ENCODE measurements at regions not wholly inside any gene's neighbourhood (a gene's known extent, or its start where the extent isn't known, plus 50 kb on each side); places are given as distances from the start of the nearest gene placed in this dataset.

- Histone ChIP-seq H3K23ac (ENCODE audit: low read length) (no peak overlapping the region), H3K18ac (ENCODE audit: low read length) (no peak overlapping the region), H2BK15ac (replicated peaks; ENCODE audit: low read depth) (no peak overlapping the region), H3K9ac (ENCODE audit: low read length) (no peak overlapping the region), H2BK120ac (ENCODE audit: low read depth, low read length) (no peak overlapping the region), H3K4me2 (ENCODE audit: low read length) (no peak overlapping the region), H4K8ac (ENCODE audit: low read depth, low read length) (no peak overlapping the region), H3K27me3 (ENCODE audit: insufficient read depth, low read length, poor library complexity) (no peaks in the 10 kb centered on the region), H3K4me1 (ENCODE audit: control insufficient read depth, low read depth, low read length) (no peaks in the 10 kb centered on the region), H3K4ac (ENCODE audit: low read depth, low read length) (no peak overlapping the region), H4K5ac (ENCODE audit: low read length) (no peak overlapping the region), H3K56ac (ENCODE audit: low read length) (no peak overlapping the region), H3K79me1 (ENCODE audit: low read length) (no peaks in the 10 kb centered on the region), H3K27ac (ENCODE audit: low read depth, low read length) (no peak overlapping the region), H3K4me3 (ENCODE audit: low read length) (no peak overlapping the region), H3K36me3 (ENCODE audit: control insufficient read depth, insufficient read depth, low read length) (no peaks in the 10 kb centered on the region), H2AK5ac (ENCODE audit: low read length) (no peak overlapping the region), H2BK5ac (ENCODE audit: low read length) (no peak overlapping the region), H3K79me2 (ENCODE audit: control insufficient read depth, insufficient read depth, low read length) (no peaks in the 10 kb centered on the region)
- no CpG with 5 or more reads among the region's 3 CpGs for WGBS (ENCODE audit: extremely low coverage, insufficient coverage, low lambda C conversion rate)
- no peak for DNase-seq
Observed at GRCh38 chr10:88033385-88033784, 170.0 kb downstream of the PTEN start.

DNA sequence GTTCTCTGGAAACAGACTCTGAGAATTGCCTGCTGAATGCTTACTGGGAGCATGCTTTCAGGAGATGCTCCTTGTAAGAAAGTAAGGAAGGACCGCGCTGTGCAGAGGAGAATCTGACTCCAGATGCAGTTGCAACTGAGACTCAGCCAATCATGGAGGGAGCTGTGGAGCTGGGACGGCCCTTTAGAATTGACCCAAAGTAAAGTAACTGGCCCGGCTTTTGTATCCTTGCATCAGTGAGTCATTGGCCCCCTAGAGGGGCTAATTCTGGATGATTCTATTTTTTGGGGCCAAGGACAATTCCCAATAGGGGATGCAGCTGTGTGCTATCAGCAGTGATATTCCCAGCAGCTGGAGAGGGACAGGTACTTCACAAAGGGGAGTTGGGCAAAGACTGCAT, 170.4 kb downstream of the PTEN start:
- Histone ChIP-seq H3K79me1 (ENCODE audit: low read length) (no peaks in the 10 kb centered on the region), H3K9ac (ENCODE audit: low read length) (no peak overlapping the region), H2BK15ac (replicated peaks; ENCODE audit: low read depth) (no peak overlapping the region), H3K27ac (ENCODE audit: low read depth, low read length) (no peak overlapping the region), H3K36me3 (ENCODE audit: control insufficient read depth, insufficient read depth, low read length) (no peaks in the 10 kb centered on the region), H3K18ac (ENCODE audit: low read length) (no peak overlapping the region), H3K4me1 (ENCODE audit: control insufficient read depth, low read depth, low read length) (no peaks in the 10 kb centered on the region), H4K5ac (ENCODE audit: low read length) (no peak overlapping the region), H2BK5ac (ENCODE audit: low read length) (no peak overlapping the region), H2AK5ac (ENCODE audit: low read length) (no peak overlapping the region), H4K8ac (ENCODE audit: low read depth, low read length) (no peak overlapping the region), H3K4ac (ENCODE audit: low read depth, low read length) (no peak overlapping the region), H3K79me2 (ENCODE audit: control insufficient read depth, insufficient read depth, low read length) (no peaks in the 10 kb centered on the region), H3K4me3 (ENCODE audit: low read length) (no peak overlapping the region), H3K56ac (ENCODE audit: low read length) (no peak overlapping the region), H3K23ac (ENCODE audit: low read length) (no peak overlapping the region), H2BK120ac (ENCODE audit: low read depth, low read length) (no peak overlapping the region), H3K27me3 (ENCODE audit: insufficient read depth, low read length, poor library complexity) (no peaks in the 10 kb centered on the region), H3K4me2 (ENCODE audit: low read length) (no peak overlapping the region)
- DNase-seq, result peak; percentile 39
- WGBS (ENCODE audit: extremely low coverage, insufficient coverage, low lambda C conversion rate), result no CpG with 5 or more reads among the region's 4 CpGs

DNA sequence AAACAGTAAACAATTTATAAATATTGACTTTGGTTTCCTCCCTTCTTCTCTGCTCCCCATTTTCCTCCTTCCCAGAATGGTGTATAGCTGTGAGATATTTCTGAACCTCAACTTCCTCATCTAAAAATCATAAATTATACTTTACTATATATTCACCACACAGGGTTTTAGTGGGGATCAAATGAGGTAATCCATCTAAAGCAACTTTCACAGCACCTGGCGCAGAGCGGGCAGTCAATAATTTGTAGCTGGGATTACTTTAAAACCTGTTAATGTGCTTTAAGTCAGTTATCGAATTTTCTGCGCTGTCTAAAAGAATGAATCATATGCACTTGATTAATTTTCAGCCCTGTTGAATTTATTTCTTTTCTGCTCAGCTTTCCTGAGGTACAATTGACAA, 172.7 kb downstream of the PTEN start:
- Histone ChIP-seq H3K4me3 (ENCODE audit: low read length) (no peak overlapping the region), H4K5ac (ENCODE audit: low read length) (no peak overlapping the region), H2BK15ac (replicated peaks; ENCODE audit: low read depth) (no peak overlapping the region), H3K27ac (ENCODE audit: low read depth, low read length) (no peak overlapping the region), H2AK5ac (ENCODE audit: low read length) (no peak overlapping the region), H2BK120ac (ENCODE audit: low read depth, low read length) (no peak overlapping the region), H3K23ac (ENCODE audit: low read length) (no peak overlapping the region), H3K18ac (ENCODE audit: low read length) (no peak overlapping the region), H4K8ac (ENCODE audit: low read depth, low read length) (no peak overlapping the region), H3K79me1 (ENCODE audit: low read length) (no peaks in the 10 kb centered on the region), H3K4ac (ENCODE audit: low read depth, low read length) (no peak overlapping the region), H3K27me3 (ENCODE audit: insufficient read depth, low read length, poor library complexity) (no peaks in the 10 kb centered on the region), H3K4me1 (ENCODE audit: control insufficient read depth, low read depth, low read length) (no peaks in the 10 kb centered on the region), H3K36me3 (ENCODE audit: control insufficient read depth, insufficient read depth, low read length) (no peaks in the 10 kb centered on the region), H3K9ac (ENCODE audit: low read length) (no peak overlapping the region), H2BK5ac (ENCODE audit: low read length) (no peak overlapping the region), H3K56ac (ENCODE audit: low read length) (no peak overlapping the region), H3K79me2 (ENCODE audit: control insufficient read depth, insufficient read depth, low read length) (no peaks in the 10 kb centered on the region), H3K4me2 (ENCODE audit: low read length) (no peak overlapping the region)
- DNase-seq, result no peak
- WGBS (ENCODE audit: extremely low coverage, insufficient coverage, low lambda C conversion rate), result no CpG with 5 or more reads among the region's 4 CpGs

DNA sequence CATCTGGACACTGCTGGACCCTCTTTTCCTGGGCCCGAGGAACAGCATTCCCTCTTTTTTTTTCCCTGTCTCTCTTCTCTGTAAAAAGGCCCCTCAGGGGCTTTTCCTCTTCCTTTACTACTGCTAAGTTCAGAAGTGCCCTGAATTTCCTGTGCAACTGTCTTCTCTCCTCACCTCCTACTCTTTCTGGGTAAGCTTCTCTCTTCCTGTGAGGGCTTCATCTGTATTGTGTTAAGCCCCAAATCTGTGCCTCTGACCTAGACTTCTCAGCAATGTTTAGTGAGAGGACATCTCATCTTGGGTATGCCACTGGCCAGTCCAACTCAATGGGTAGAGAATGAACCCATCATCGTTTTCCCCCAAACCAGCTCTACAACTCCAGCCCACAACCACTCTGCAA, 174.2 kb downstream of the PTEN start:
- Histone ChIP-seq H3K27ac (ENCODE audit: low read depth, low read length) (no peak overlapping the region), H3K79me1 (ENCODE audit: low read length) (no peaks in the 10 kb centered on the region), H3K4ac (ENCODE audit: low read depth, low read length) (no peak overlapping the region), H4K5ac (ENCODE audit: low read length) (no peak overlapping the region), H2BK120ac (ENCODE audit: low read depth, low read length) (no peak overlapping the region), H3K4me2 (ENCODE audit: low read length) (no peak overlapping the region), H3K23ac (ENCODE audit: low read length) (no peak overlapping the region), H3K27me3 (ENCODE audit: insufficient read depth, low read length, poor library complexity) (no peaks in the 10 kb centered on the region), H3K79me2 (ENCODE audit: control insufficient read depth, insufficient read depth, low read length) (no peaks in the 10 kb centered on the region), H3K36me3 (ENCODE audit: control insufficient read depth, insufficient read depth, low read length) (no peaks in the 10 kb centered on the region), H3K56ac (ENCODE audit: low read length) (no peak overlapping the region), H3K18ac (ENCODE audit: low read length) (no peak overlapping the region), H2BK5ac (ENCODE audit: low read length) (no peak overlapping the region), H4K8ac (ENCODE audit: low read depth, low read length) (no peak overlapping the region), H3K4me3 (ENCODE audit: low read length) (no peak overlapping the region), H2BK15ac (replicated peaks; ENCODE audit: low read depth) (no peak overlapping the region), H3K4me1 (ENCODE audit: control insufficient read depth, low read depth, low read length) (no peaks in the 10 kb centered on the region), H3K9ac (ENCODE audit: low read length) (no peak overlapping the region), H2AK5ac (ENCODE audit: low read length) (no peak overlapping the region)
- WGBS (ENCODE audit: extremely low coverage, insufficient coverage, low lambda C conversion rate), result no CpG with 5 or more reads among the region's 2 CpGs
- no peak for DNase-seq

- no CpG with 5 or more reads among the region's 4 CpGs for WGBS (ENCODE audit: extremely low coverage, insufficient coverage, low lambda C conversion rate)
- no peak overlapping the region for H2BK15ac ChIP-seq (replicated peaks; ENCODE audit: low read depth)
- no peaks in the 10 kb centered on the region for H3K27me3 ChIP-seq (ENCODE audit: insufficient read depth, low read length, poor library complexity)
- H4K5ac ChIP-seq (ENCODE audit: low read length), result no peak overlapping the region
- H3K18ac ChIP-seq (ENCODE audit: low read length), result no peak overlapping the region
- H3K9ac ChIP-seq (ENCODE audit: low read length), result no peak overlapping the region
- H3K4me3 ChIP-seq (ENCODE audit: low read length), result no peak overlapping the region
- no peaks in the 10 kb centered on the region for H3K4me1 ChIP-seq (ENCODE audit: control insufficient read depth, low read depth, low read length)
- H3K36me3 ChIP-seq (ENCODE audit: control insufficient read depth, insufficient read depth, low read length), result no peaks in the 10 kb centered on the region
- no peaks in the 10 kb centered on the region for H3K79me1 ChIP-seq (ENCODE audit: low read length)
- H2BK120ac ChIP-seq (ENCODE audit: low read depth, low read length), result no peak overlapping the region
- H3K79me2 ChIP-seq (ENCODE audit: control insufficient read depth, insufficient read depth, low read length), result no peaks in the 10 kb centered on the region
- DNase-seq, result no peak
- H3K56ac ChIP-seq (ENCODE audit: low read length), result no peak overlapping the region
- no peak overlapping the region for H3K4ac ChIP-seq (ENCODE audit: low read depth, low read length)
- no peak overlapping the region for H3K4me2 ChIP-seq (ENCODE audit: low read length)
- H3K23ac ChIP-seq (ENCODE audit: low read length), result no peak overlapping the region
- no peak overlapping the region for H2AK5ac ChIP-seq (ENCODE audit: low read length)
- H4K8ac ChIP-seq (ENCODE audit: low read depth, low read length), result no peak overlapping the region
- no peak overlapping the region for H2BK5ac ChIP-seq (ENCODE audit: low read length)
- no peak overlapping the region for H3K27ac ChIP-seq (ENCODE audit: low read depth, low read length)
Observed at GRCh38 chr10:88038268-88038667, 174.8 kb downstream of the PTEN start.

DNA sequence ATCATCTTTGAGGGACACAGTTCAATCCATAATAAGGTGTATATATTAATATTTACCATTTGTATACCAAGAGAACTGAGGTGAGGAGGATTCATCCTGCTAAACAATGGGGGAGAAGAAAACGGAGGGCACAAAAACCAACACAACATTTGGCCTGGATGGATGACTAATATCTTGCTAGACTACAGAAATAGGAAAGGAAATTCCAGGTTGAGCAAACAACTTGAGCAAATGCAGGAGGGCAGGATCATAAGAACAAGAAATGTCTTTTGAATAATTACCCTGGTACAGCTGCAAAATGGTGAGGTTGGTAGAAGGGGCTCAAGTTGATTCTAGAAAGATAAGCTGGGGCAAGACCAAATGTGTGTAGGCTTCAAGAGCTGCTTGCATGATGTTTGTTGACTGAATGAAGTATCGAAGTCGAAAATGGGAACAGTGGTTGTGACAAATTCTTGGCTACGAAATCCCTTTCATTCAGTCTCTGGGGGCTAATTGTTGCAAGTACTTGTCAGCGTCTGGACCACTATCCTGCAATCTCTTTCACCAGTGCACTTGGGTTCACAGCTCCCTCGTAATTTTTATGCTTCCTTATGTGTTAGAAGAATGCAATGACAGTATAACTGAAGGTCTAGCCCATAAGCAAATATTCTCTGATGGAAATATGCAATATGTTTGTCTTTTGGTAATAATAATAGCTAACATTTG, 176.2 kb downstream of the PTEN start:
- Histone ChIP-seq H3K4me1 (ENCODE audit: control insufficient read depth, low read depth, low read length) (no peaks in the 10 kb centered on the region), H2BK15ac (replicated peaks; ENCODE audit: low read depth) (no peak overlapping the region), H3K36me3 (ENCODE audit: control insufficient read depth, insufficient read depth, low read length) (no peaks in the 10 kb centered on the region), H4K5ac (ENCODE audit: low read length) (no peak overlapping the region), H2BK5ac (ENCODE audit: low read length) (no peak overlapping the region), H3K23ac (ENCODE audit: low read length) (no peak overlapping the region), H4K8ac (ENCODE audit: low read depth, low read length) (no peak overlapping the region), H3K79me2 (ENCODE audit: control insufficient read depth, insufficient read depth, low read length) (no peaks in the 10 kb centered on the region), H2BK120ac (ENCODE audit: low read depth, low read length) (no peak overlapping the region), H3K9ac (ENCODE audit: low read length) (no peak overlapping the region), H3K4me2 (ENCODE audit: low read length) (no peak overlapping the region), H3K79me1 (ENCODE audit: low read length) (no peaks in the 10 kb centered on the region), H3K27me3 (ENCODE audit: insufficient read depth, low read length, poor library complexity) (no peaks in the 10 kb centered on the region), H3K27ac (ENCODE audit: low read depth, low read length) (no peak overlapping the region), H3K56ac (ENCODE audit: low read length) (no peak overlapping the region), H3K4me3 (ENCODE audit: low read length) (no peak overlapping the region), H3K18ac (ENCODE audit: low read length) (no peak overlapping the region), H3K4ac (ENCODE audit: low read depth, low read length) (no peak overlapping the region), H2AK5ac (ENCODE audit: low read length) (no peak overlapping the region)
- no peak for DNase-seq
- WGBS (ENCODE audit: extremely low coverage, insufficient coverage, low lambda C conversion rate), result no CpG with 5 or more reads among the region's 6 CpGs

All from mesendoderm (in vitro differentiated cells).